ENCODE measurements at regions not wholly inside any gene's neighbourhood (a gene's known extent, or its start where the extent isn't known, plus 50 kb on each side); places are given as distances from the start of the nearest gene placed in this dataset.

DNA sequence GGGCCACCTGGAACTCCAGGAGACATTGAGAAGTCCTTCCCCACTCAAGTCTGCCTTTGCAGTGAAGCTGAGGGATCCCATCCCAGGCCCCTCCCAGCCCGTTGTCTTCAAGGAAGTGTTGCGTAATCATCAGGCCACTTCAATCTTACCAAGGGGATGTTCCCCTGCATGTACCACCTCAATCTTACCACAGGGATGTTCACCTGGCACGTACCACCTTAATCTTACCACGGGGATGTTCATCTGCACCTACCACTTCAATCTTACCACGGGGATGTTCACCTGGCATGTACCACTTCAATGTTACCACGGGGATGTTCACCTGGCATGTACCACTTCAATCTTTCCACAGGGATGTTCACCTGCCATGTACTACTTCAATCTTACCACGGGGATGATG lies 108.0 kb upstream of the SYN3 start:
- TF ChIP-seq, protein P1, sequence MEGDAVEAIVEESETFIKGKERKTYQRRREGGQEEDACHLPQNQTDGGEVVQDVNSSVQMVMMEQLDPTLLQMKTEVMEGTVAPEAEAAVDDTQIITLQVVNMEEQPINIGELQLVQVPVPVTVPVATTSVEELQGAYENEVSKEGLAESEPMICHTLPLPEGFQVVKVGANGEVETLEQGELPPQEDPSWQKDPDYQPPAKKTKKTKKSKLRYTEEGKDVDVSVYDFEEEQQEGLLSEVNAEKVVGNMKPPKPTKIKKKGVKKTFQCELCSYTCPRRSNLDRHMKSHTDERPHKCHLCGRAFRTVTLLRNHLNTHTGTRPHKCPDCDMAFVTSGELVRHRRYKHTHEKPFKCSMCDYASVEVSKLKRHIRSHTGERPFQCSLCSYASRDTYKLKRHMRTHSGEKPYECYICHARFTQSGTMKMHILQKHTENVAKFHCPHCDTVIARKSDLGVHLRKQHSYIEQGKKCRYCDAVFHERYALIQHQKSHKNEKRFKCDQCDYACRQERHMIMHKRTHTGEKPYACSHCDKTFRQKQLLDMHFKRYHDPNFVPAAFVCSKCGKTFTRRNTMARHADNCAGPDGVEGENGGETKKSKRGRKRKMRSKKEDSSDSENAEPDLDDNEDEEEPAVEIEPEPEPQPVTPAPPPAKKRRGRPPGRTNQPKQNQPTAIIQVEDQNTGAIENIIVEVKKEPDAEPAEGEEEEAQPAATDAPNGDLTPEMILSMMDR (conservative IDR thresholded peaks at IDR 0.05 in 1 of 2, IDR thresholded peaks at IDR 0.05 in 1 of 2; ENCODE audit: extremely low read depth in 1 of 2, insufficient read depth in 1 of 2, low read depth in 1 of 2, low read length in 2 of 2): no peak
- no peak for TF ChIP-seq EZH2 (IDR thresholded peaks at IDR 0.05; ENCODE audit: borderline replicate concordance, low read length)

All from mammary epithelial cell (primary cell).